Right lobe of liver (tissue), 6 donors: ENCODE measurements at regions not wholly inside any gene's neighbourhood (a gene's known extent, or its start where the extent isn't known, plus 50 kb on each side); places are given as distances from the start of the nearest gene placed in this dataset.
A peak's percentile ranks its signal among the peaks of the same experiment; 100 is the strongest.

ENCODE experiments used
- ATAC-seq, 4 donors: fragments of 200-7000 bp; cut with Tn5 transposase; one replicate each; pipeline ENCODE4 v1.9.1; 2020; ENCODE audit warnings: mild to moderate bottlenecking in 4 of 4, moderate library complexity in 4 of 4
- DNase-seq, 3 donors: peaks; one replicate each; pipeline ENCODE4 v3.0.0-alpha.2; 2020
- H3K27ac ChIP-seq, 3 donors: fragments of 200-600 bp; one replicate each; pipeline ENCODE4 v1.8.0; 2022
- H3K27me3 ChIP-seq, 2 donors: fragments of 200-600 bp; one replicate each; pipeline ENCODE4 v1.8.0; 2022
- H3K36me3 ChIP-seq, 4 donors: fragments of 200-600 bp; sonication (generic) in 1 of 4; one replicate each; pipeline versions ENCODE4 v1.5.1 to v1.8.0; 2017 to 2022; ENCODE audit warnings: control low read depth in 1 of 4
- H3K4me1 ChIP-seq, 4 donors: fragments of 200-600 bp; sonication (generic) in 1 of 4; one replicate each; pipeline versions ENCODE4 v1.5.1 to v1.8.0; 2017 to 2022; ENCODE audit warnings: control low read depth in 1 of 4
- H3K4me3 ChIP-seq, 3 donors: fragments of 200-600 bp; one replicate each; pipeline ENCODE4 v1.8.0; 2022
- H3K9me3 ChIP-seq, 4 donors: fragments of 200-600 bp; sonication (generic) in 1 of 4; one replicate each; pipeline versions ENCODE4 v1.5.1 to v1.8.0; 2017 to 2022; ENCODE audit warnings: control low read depth in 1 of 4
- POLR2A ChIP-seq: fragments of 450-650 bp; IDR thresholded peaks from one replicate; pipeline ENCODE4 v1.6.1; 2017; ENCODE audit warnings: antibody characterized with exemption, mild to moderate bottlenecking
- WGBS: methylation state at CpG from one replicate; pipeline ENCODE4 v1.1.6; 2018; ENCODE audit warnings: low coverage, low lambda C conversion rate; ENCODE audit not compliant: insufficient coverage; ENCODE audit errors: missing lambda C conversion rate; 5-methylcytosine and 5-hydroxymethylcytosine counted together
- intact Hi-C, 2 donors: fragments of 100-400 bp; cut with DNase I; formaldehyde crosslinking; loops; one replicate each; pipeline versions ENCODE4 v1.11.2 to v1.14.1; 2022
- small RNA-seq, 2 experiments: library from RNA; depleted of rRNA; stranded (forward); fragments of <200 nt; gene quantifications; one replicate each; pipeline ENCODE3, GENCODE V24; 2016
- TF ChIP-seq, protein P1 (sequence below), 4 donors: fragments of 200-600 bp in 3 of 4; fragments of 450-650 bp in 1 of 4; IDR thresholded peaks; one replicate each; pipeline versions ENCODE4 v1.5.1 to v1.8.0; 2016 to 2022; ENCODE audit warnings: antibody characterized with exemption in 4 of 4, mild to moderate bottlenecking in 2 of 4
- donor health status: DM: no; HTN: yes; CAD: no.
- donor health status: DM: no; HTN: no; CAD: no.
- donor health status: DM: no; HTN: no; CAD: no.
- donor health status: DM: no; HTN: yes; CAD: no.
- donor health status: DM: no; HTN: yes; CAD: no.

GRCh38 chr12:68557011-68557730 lies 53.5 kb upstream of the RAP1B start:
- no peak for DNase-seq
- ATAC-seq: no peak
- H3K36me3 ChIP-seq: no peaks in the 10 kb centered on the region
- H3K27me3 ChIP-seq: no peaks in the 10 kb centered on the region
- intact Hi-C loops: no loop called here
- H3K9me3 ChIP-seq: no peaks in the 10 kb centered on the region
- H3K4me1 ChIP-seq: no peaks in the 10 kb centered on the region
- no peak overlapping the region for H3K4me3 ChIP-seq
- TF ChIP-seq, protein P1, sequence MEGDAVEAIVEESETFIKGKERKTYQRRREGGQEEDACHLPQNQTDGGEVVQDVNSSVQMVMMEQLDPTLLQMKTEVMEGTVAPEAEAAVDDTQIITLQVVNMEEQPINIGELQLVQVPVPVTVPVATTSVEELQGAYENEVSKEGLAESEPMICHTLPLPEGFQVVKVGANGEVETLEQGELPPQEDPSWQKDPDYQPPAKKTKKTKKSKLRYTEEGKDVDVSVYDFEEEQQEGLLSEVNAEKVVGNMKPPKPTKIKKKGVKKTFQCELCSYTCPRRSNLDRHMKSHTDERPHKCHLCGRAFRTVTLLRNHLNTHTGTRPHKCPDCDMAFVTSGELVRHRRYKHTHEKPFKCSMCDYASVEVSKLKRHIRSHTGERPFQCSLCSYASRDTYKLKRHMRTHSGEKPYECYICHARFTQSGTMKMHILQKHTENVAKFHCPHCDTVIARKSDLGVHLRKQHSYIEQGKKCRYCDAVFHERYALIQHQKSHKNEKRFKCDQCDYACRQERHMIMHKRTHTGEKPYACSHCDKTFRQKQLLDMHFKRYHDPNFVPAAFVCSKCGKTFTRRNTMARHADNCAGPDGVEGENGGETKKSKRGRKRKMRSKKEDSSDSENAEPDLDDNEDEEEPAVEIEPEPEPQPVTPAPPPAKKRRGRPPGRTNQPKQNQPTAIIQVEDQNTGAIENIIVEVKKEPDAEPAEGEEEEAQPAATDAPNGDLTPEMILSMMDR (IDR thresholded peaks at IDR 0.05): no peak
- TF ChIP-seq POLR2A: no peak
- H3K27ac ChIP-seq: no peak overlapping the region
- 63% methylated on average over 5 of the region's 5 CpGs for WGBS

GRCh38 chr12:68559246-68559645 lies 51.5 kb upstream of the RAP1B start:
- WGBS: 58% methylated on average over 1 of the region's 1 CpG

GRCh38 chr12:68559984-68560850 lies 50.5 kb upstream of the RAP1B start:
- intact Hi-C loops: no loop called here
- H3K4me3 ChIP-seq: no peak overlapping the region
- H3K36me3 ChIP-seq: no peaks in the 10 kb centered on the region
- no peaks in the 10 kb centered on the region for H3K9me3 ChIP-seq
- H3K27me3 ChIP-seq: no peaks in the 10 kb centered on the region
- peak; percentile 46 to 76 (median 60) for ATAC-seq
- no peaks in the 10 kb centered on the region for H3K4me1 ChIP-seq
- H3K27ac ChIP-seq: no peak overlapping the region
- no peak for DNase-seq
- 16% methylated on average over 2 of the region's 8 CpGs for WGBS
- no peak for TF ChIP-seq POLR2A
- TF ChIP-seq, protein P1 (IDR thresholded peaks at IDR 0.05): no peak

More at GRCh38 chr12:68559246-68559645, 51.5 kb upstream of the RAP1B start:
- H3K36me3 ChIP-seq: no peaks in the 10 kb centered on the region
- TF ChIP-seq POLR2A: no peak
- TF ChIP-seq, protein P1 (IDR thresholded peaks at IDR 0.05): no peak
- intact Hi-C loops: no loop called here
- H3K4me3 ChIP-seq: no peak overlapping the region
- no peaks in the 10 kb centered on the region for H3K9me3 ChIP-seq
- DNase-seq (no peak), ATAC-seq (no peak)
- H3K4me1 ChIP-seq: no peaks in the 10 kb centered on the region
- no peak overlapping the region for H3K27ac ChIP-seq
- H3K27me3 ChIP-seq: no peaks in the 10 kb centered on the region

GRCh38 chr12:68560851-68561422 lies 49.8 kb upstream of the RAP1B start:
- WGBS: 91% methylated on average over 5 of the region's 5 CpGs
- Histone ChIP-seq H3K27ac (no peak overlapping the region), H3K27me3 (no peaks in the 10 kb centered on the region), H3K4me3 (no peak overlapping the region), H3K36me3 (no peaks in the 10 kb centered on the region), H3K9me3 (no peaks in the 10 kb centered on the region), H3K4me1 (no peaks in the 10 kb centered on the region)
- intact Hi-C loops: no loop called here
- ATAC-seq (no peak), DNase-seq (no peak)
- no peak for TF ChIP-seq POLR2A
- TF ChIP-seq, protein P1 (IDR thresholded peaks at IDR 0.05): no peak

Small RNA genes lying in the stretch of these regions (small RNA-seq; reads per million reads assigned to genes)
- 0 to 0.10 reads per million in 2 experiments for gene AC008033.2
